BE2C (cell line): ENCODE measurements at regions not wholly inside any gene's neighbourhood (a gene's known extent, or its start where the extent isn't known, plus 50 kb on each side); places are given as distances from the start of the nearest gene placed in this dataset.
"Not testable (repeated sequence)": the region's sequence is repeated elsewhere in the genome, so short reads cannot be mapped to it uniquely, and the experiment has no call there.

Source experiments
- DNase-seq: peaks from one replicate; pipeline ENCODE4 v3.0.0-alpha.2; 2020
- H3K27me3 ChIP-seq: fragments of 250-450 bp; sonication (Bioruptor Pico); 2 replicates; pipeline ENCODE4 v1.5.1; 2020; ENCODE audit warnings: mild to moderate bottlenecking
- H3K36me3 ChIP-seq: fragments of 250-450 bp; sonication (Bioruptor Pico); 2 replicates; pipeline ENCODE4 v1.5.1; 2020; ENCODE audit warnings: mild to moderate bottlenecking
- H3K4me1 ChIP-seq: fragments of 250-450 bp; sonication (Bioruptor Pico); 2 replicates; pipeline ENCODE4 v1.5.1; 2020
- H3K4me3 ChIP-seq: 2 replicates; pipeline ENCODE4 v1.5.1; 2011; ENCODE audit warnings: low read depth, low read length
- H3K9me3 ChIP-seq: fragments of 250-450 bp; sonication (Bioruptor Pico); 2 replicates; pipeline ENCODE4 v1.5.1; 2020
- TF ChIP-seq, protein P1 (sequence below): IDR thresholded peaks from 2 replicates; pipeline ENCODE4 v1.5.1; 2012; ENCODE audit warnings: mild to moderate bottlenecking, low read depth, low read length

DNA sequence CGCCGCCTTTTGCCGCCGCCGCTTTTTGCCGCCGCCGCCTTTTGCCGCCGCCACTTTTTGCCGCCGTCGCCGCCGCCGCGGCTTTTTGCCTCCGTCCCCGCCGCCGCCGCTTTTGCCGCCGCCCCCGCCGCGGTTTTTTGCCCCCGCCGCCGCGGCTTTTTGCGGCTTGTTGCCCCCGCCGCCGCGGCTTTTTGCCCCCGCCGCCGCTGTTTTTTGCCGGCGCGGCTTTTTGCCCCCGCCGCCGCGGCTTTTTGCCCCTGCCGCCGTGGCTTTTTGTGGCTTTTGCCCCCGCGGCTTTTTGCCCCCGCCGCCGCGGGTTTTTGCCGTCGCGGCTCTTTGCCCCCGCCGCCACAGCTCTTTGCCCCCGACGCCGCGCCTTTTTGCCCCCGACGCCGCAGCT lies 311.1 kb downstream of the TP53TG3F start:
- H3K4me3 ChIP-seq, H3K9me3 ChIP-seq, H3K4me1 ChIP-seq: not testable (repeated sequence)

DNA sequence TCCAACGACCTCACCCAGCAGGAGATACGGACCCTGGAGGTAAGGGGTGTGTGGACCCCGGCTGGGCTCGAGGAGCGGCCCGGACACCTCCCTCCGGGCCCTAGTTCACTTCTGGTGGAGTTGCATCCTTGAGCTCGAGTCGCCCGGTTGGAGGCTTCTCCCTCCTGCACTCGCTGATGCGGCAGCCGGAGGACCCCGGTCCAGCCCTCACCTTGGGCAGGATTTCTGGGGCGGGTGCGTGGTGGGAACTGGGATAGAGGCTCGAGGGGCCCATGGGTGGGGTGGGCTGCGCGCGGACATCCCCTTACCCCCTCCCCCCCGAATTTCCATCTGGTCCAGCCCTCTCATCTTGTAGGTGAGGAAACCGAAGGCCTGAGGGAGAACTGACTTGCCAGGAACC lies 311.8 kb downstream of the TP53TG3F start:
- not testable (repeated sequence) for H3K4me1 ChIP-seq, H3K27me3 ChIP-seq, H3K4me3 ChIP-seq, H3K9me3 ChIP-seq, H3K36me3 ChIP-seq, DNase-seq

More for the DNA sequence above, 311.1 kb downstream of the TP53TG3F start:
- H3K27me3 ChIP-seq, DNase-seq, H3K36me3 ChIP-seq: not testable (repeated sequence)

DNA sequence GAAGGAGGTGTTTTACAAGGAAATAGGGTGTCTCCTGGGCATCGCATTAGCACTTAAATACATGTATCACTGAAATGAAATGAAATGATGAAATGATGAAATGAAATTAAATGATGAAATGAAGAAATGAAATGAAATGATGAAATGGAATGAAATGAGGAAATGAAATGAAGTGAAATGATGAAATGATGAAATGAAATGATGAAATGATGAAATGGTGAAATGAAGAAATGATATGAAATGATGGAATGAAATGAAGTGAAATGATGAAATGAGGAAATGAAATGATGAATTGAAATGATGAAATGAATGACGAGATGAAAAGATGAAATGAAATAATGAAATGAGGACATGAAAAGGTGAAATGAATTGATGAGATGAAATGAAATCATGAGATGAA lies 314.6 kb downstream of the TP53TG3F start:
- not testable (repeated sequence) for H3K36me3 ChIP-seq, H3K4me1 ChIP-seq, DNase-seq

DNA sequence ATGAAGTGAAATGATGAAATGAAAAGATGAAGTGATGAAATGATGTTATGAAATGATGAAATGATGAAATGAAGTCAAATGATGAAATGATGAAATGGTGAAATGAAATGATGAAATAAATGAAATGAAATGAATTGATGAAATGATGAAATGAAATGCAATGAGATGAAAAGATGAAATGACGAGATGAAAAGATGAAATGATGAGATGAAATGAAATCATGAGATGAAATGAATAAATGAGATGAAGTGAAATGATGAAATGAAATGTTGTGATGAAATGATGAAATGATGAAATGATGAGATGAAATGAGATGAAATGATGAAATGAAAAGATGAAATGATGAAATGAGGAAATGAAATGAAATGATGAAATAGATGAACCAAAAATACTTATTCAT lies 315.3 kb downstream of the TP53TG3F start:
- DNase-seq, H3K27me3 ChIP-seq, H3K4me3 ChIP-seq: not testable (repeated sequence)

More for the DNA sequence above, 314.6 kb downstream of the TP53TG3F start:
- not testable (repeated sequence) for H3K27me3 ChIP-seq, H3K4me3 ChIP-seq, H3K9me3 ChIP-seq

DNA sequence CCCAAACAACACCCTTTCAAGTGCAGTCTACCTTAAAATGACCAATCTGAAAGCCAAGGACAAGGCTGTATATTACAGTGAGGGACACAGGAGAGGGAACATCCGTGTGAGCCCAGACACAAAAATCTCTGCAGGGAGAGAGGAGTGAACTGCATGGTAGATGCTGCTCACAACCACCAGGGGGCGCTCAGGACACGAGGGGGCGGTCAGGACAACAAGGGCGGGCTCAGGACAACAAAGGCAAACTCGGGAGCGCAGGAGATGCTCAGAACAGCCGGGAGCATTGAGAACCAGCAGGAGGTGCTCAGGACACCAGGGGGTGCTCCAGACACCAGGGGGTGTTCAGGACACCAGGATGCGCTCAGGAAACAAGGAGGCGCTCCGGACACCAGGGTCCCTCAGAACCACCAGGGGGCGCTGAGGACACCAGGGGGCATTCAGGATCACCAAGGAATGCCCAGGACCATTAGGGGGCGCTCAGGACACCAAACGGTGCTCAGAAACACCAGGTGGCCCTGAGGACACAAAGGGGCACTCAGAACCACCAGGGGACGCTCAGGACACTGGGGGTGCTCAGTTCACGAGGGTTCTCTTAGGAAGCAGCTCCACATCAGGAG lies 357.0 kb downstream of the TP53TG3F start:
- not testable (repeated sequence) for H3K4me1 ChIP-seq

More for the DNA sequence above, 315.3 kb downstream of the TP53TG3F start:
- not testable (repeated sequence) for H3K9me3 ChIP-seq, H3K36me3 ChIP-seq, H3K4me1 ChIP-seq

DNA sequence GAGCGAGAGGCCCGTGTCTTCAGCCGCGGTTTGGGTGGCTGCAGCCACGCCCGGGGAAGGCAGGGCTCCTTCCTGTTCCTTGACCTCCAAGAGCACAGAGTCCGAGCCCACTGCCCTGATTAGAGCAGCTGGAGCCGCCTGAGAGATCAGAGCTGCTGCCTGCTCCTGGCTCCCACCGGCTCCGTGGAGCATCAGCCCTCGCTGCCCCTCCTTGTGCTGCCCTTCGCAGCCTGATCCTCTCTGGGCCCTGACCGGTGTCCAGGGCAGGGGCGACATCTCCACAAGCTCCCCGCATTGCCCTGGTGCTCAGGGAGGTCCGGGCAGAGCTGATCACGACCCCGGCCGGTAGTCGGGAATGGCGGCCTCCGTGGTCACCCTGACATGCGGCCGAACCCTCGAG lies 365.3 kb downstream of the TP53TG3F start:
- not testable (repeated sequence) for H3K9me3 ChIP-seq, H3K4me3 ChIP-seq, DNase-seq, H3K36me3 ChIP-seq, H3K4me1 ChIP-seq, H3K27me3 ChIP-seq

More for the DNA sequence above, 357.0 kb downstream of the TP53TG3F start:
- H3K9me3 ChIP-seq, H3K27me3 ChIP-seq, H3K4me3 ChIP-seq, H3K36me3 ChIP-seq, DNase-seq: not testable (repeated sequence)

DNA sequence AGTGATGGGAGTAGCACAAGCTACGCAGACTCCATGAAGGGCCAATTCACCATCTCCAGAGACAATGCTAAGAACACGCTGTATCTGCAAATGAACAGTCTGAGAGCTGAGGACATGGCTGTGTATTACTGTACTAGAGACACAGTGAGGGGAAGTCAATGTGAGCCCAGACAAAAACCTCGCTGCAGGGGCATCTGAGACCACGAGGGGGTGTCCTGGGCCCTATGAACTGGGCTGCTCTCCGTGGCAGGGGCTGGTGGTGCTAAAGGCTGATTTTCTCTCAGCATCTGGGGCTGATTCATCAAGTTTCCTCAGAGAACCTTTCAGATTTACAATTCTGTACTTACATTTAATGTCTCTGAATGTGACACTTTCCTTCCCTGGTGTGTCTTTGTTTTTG lies 368.1 kb downstream of the TP53TG3F start:
- not testable (repeated sequence) for H3K27me3 ChIP-seq, H3K36me3 ChIP-seq, H3K4me1 ChIP-seq, DNase-seq, H3K9me3 ChIP-seq, H3K4me3 ChIP-seq

DNA sequence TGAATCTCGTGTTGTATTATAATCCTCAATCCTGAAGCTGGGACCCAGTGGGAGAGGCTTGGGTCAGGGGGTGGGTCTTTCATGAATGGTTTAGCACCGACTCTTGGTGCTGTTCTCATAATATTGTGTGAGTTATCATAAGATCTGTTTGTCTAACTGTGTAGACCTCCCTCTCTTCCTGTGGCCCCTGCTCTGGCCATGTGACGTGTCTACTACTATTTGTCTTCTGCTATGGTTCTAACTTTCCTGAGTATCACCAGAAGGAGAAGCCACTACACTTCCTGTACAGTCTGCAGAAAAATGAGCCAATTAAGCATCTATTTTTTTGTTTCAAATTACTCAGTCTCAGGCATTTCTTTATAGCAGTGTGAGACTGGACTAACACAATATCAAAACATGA lies 379.7 kb downstream of the TP53TG3F start:
- DNase-seq, H3K4me3 ChIP-seq, H3K4me1 ChIP-seq, H3K27me3 ChIP-seq, H3K9me3 ChIP-seq, H3K36me3 ChIP-seq: not testable (repeated sequence)

DNA sequence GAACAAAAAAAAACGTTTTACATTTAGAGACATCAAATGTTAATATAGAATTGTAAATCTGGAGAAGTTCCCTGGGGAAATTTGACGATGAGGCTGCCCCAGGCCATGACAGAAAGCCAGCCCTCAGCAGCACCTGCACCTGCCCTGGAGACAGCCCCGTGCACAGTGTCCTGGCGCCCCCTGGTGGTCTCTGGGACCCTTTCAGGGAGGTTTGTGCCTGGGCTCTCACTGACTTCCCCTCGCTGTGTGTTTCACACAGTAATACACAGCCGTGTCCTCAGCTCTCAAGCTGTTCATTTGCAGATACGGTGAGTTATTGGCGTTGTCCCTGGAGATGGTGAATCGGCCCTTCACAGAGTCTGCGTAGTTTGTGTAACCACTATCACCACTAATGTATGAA lies 385.1 kb downstream of the TP53TG3F start:
- peak; percentile 22 for DNase-seq
- not testable (repeated sequence) for H3K4me1 ChIP-seq, H3K9me3 ChIP-seq, H3K27me3 ChIP-seq, H3K4me3 ChIP-seq, H3K36me3 ChIP-seq
- TF ChIP-seq, protein P1, sequence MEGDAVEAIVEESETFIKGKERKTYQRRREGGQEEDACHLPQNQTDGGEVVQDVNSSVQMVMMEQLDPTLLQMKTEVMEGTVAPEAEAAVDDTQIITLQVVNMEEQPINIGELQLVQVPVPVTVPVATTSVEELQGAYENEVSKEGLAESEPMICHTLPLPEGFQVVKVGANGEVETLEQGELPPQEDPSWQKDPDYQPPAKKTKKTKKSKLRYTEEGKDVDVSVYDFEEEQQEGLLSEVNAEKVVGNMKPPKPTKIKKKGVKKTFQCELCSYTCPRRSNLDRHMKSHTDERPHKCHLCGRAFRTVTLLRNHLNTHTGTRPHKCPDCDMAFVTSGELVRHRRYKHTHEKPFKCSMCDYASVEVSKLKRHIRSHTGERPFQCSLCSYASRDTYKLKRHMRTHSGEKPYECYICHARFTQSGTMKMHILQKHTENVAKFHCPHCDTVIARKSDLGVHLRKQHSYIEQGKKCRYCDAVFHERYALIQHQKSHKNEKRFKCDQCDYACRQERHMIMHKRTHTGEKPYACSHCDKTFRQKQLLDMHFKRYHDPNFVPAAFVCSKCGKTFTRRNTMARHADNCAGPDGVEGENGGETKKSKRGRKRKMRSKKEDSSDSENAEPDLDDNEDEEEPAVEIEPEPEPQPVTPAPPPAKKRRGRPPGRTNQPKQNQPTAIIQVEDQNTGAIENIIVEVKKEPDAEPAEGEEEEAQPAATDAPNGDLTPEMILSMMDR: 0 out of 2 replicates have a peak, but pooled peaks have one; percentile 2
